GM23338 (cell line): ENCODE measurements at regions not wholly inside any gene's neighbourhood (a gene's known extent, or its start where the extent isn't known, plus 50 kb on each side); places are given as distances from the start of the nearest gene placed in this dataset.

ENCODE experiments used
- ATAC-seq: fragments of 200-7000 bp; cut with Tn5 transposase; 3 replicates; pipeline ENCODE4 v1.9.1; 2020
- DNase-seq: peaks from one replicate; pipeline ENCODE4 v3.0.0-alpha.2; 2015; ENCODE audit warnings: low spot score
- H2AFZ ChIP-seq: fragments of 200-600 bp; sonication (generic); 2 replicates; pipeline ENCODE4 v1.8.0; 2016; ENCODE audit warnings: antibody characterized with exemption, mild to moderate bottlenecking, moderate library complexity
- H3F3A ChIP-seq: fragments of 200-600 bp; sonication (generic); replicated peaks from 2 replicates; pipeline ENCODE4 v1.8.0; 2017; ENCODE audit warnings: antibody characterized with exemption, mixed run types, low read depth
- H3K27ac ChIP-seq: fragments of 200-600 bp; sonication (generic); 2 replicates; pipeline ENCODE4 v1.6.1; 2016; ENCODE audit warnings: low read depth
- H3K27me3 ChIP-seq: fragments of 200-600 bp; sonication (generic); 2 replicates; pipeline ENCODE4 v1.8.0; 2016; ENCODE audit warnings: mild to moderate bottlenecking, mixed run types, moderate library complexity; ENCODE audit not compliant: insufficient read depth
- H3K36me3 ChIP-seq: fragments of 200-600 bp; sonication (generic); 2 replicates; pipeline ENCODE4 v1.8.0; 2016; ENCODE audit warnings: mild to moderate bottlenecking; ENCODE audit not compliant: insufficient read depth
- H3K4me1 ChIP-seq: fragments of 200-600 bp; sonication (generic); 2 replicates; pipeline ENCODE4 v1.8.0; 2016; ENCODE audit warnings: mild to moderate bottlenecking, moderate library complexity; ENCODE audit not compliant: insufficient read depth
- H3K4me2 ChIP-seq: fragments of 200-600 bp; sonication (generic); 2 replicates; pipeline ENCODE4 v1.7.1; 2017; ENCODE audit warnings: mixed run types
- H3K4me3 ChIP-seq: fragments of 200-600 bp; sonication (generic); 2 replicates; pipeline ENCODE4 v1.6.1; 2016; ENCODE audit warnings: mixed run types
- H3K79me2 ChIP-seq: fragments of 200-600 bp; sonication (generic); replicated peaks from 2 replicates; pipeline ENCODE4 v1.8.0; 2017; ENCODE audit warnings: mild to moderate bottlenecking; ENCODE audit not compliant: insufficient read depth
- H3K9me2 ChIP-seq: fragments of 200-600 bp; sonication (generic); 2 replicates; pipeline ENCODE4 v1.8.0; 2017; ENCODE audit not compliant: insufficient read depth
- H4K20me1 ChIP-seq: fragments of 200-600 bp; sonication (generic); replicated peaks from 2 replicates; pipeline ENCODE4 v1.8.0; 2017; ENCODE audit warnings: mild to moderate bottlenecking; ENCODE audit not compliant: insufficient read depth
- H3K27ac Mint-ChIP-seq: 2 replicates; pipeline ENCODE4 v1.8.0; 2020; ENCODE audit warnings: inconsistent platforms, mild to moderate bottlenecking, moderate library complexity, mixed read lengths
- H3K27me3 Mint-ChIP-seq: 3 replicates; pipeline ENCODE4 v1.8.0; 2022; ENCODE audit warnings: low read depth, mild to moderate bottlenecking, moderate library complexity, mixed read lengths, inconsistent platforms; ENCODE audit not compliant: insufficient read depth, poor library complexity
- H3K36me3 Mint-ChIP-seq: 3 replicates; pipeline ENCODE4 v1.8.0; 2021; ENCODE audit warnings: low read depth, mild to moderate bottlenecking, inconsistent platforms, moderate library complexity, mixed read lengths
- H3K4me1 Mint-ChIP-seq: 3 replicates; pipeline ENCODE4 v1.8.0; 2020; ENCODE audit warnings: mild to moderate bottlenecking, inconsistent platforms, mixed read lengths
- H3K4me3 Mint-ChIP-seq: 3 replicates; pipeline ENCODE4 v1.8.0; 2021; ENCODE audit warnings: moderate library complexity, mild to moderate bottlenecking, inconsistent platforms, mixed read lengths
- H3K9me3 Mint-ChIP-seq: 3 replicates; pipeline ENCODE4 v1.8.0; 2020; ENCODE audit warnings: moderate library complexity, mild to moderate bottlenecking, inconsistent platforms, mixed read lengths
- CREB1 ChIP-seq: fragments of 250-450 bp; sonication (Bioruptor Pico); IDR thresholded peaks from 2 replicates; pipeline ENCODE4 v1.5.0; 2020; ENCODE audit warnings: low read depth, mild to moderate bottlenecking, moderate library complexity
- EZH2 ChIP-seq: fragments of 200-600 bp; sonication (generic); IDR thresholded peaks from one replicate; pipeline ENCODE4 v1.8.0; 2017; ENCODE audit warnings: antibody characterized with exemption, mild to moderate bottlenecking, low read depth; ENCODE audit not compliant: unreplicated experiment
- JUNB ChIP-seq: IDR thresholded peaks from one replicate; pipeline ENCODE4 v1.6.1; 2016; ENCODE audit warnings: antibody characterized with exemption; ENCODE audit not compliant: unreplicated experiment
- NANOG ChIP-seq: IDR thresholded peaks from 2 replicates; pipeline ENCODE4 v1.6.1; 2016; ENCODE audit warnings: antibody characterized with exemption, borderline replicate concordance
- POLR2AphosphoS5 ChIP-seq: IDR thresholded peaks from 2 replicates; pipeline ENCODE4 v1.6.1; 2016; ENCODE audit warnings: antibody characterized with exemption, low read depth
- STAT1 ChIP-seq: IDR thresholded peaks from one replicate; pipeline ENCODE4 v1.6.1; 2016; ENCODE audit warnings: antibody characterized with exemption; ENCODE audit not compliant: unreplicated experiment
- ZNF114 ChIP-seq: fragments of 250-450 bp; sonication (Bioruptor Pico); IDR thresholded peaks from 2 replicates; pipeline ENCODE4 v1.5.0; 2020; ENCODE audit warnings: mild to moderate bottlenecking, moderate library complexity
- ZNF331 ChIP-seq: fragments of 250-450 bp; sonication (Bioruptor Pico); IDR thresholded peaks from 2 replicates; pipeline ENCODE4 v1.5.0; 2020; ENCODE audit warnings: low read depth, mild to moderate bottlenecking, moderate library complexity
- TF ChIP-seq, protein P1 (sequence below), 2 experiments: fragments of 200-600 bp in 1 of 2; sonication (generic) in 1 of 2; conservative IDR thresholded peaks; 2 replicates each; pipeline versions ENCODE4 v1.5.1 to v1.6.1; 2016 to 2017; ENCODE audit warnings: antibody characterized with exemption in 2 of 2, low read depth in 2 of 2, mild to moderate bottlenecking in 2 of 2, moderate library complexity in 1 of 2
- TF ChIP-seq, protein P2 (sequence below): IDR thresholded peaks from 2 replicates; pipeline ENCODE4 v1.6.1; 2016; ENCODE audit warnings: antibody characterized with exemption
- TF ChIP-seq, protein P3 (sequence below): fragments of 250-450 bp; sonication (Bioruptor Pico); IDR thresholded peaks from 2 replicates; pipeline ENCODE4 v1.5.0; 2020; ENCODE audit warnings: mild to moderate bottlenecking, moderate library complexity

DNA sequence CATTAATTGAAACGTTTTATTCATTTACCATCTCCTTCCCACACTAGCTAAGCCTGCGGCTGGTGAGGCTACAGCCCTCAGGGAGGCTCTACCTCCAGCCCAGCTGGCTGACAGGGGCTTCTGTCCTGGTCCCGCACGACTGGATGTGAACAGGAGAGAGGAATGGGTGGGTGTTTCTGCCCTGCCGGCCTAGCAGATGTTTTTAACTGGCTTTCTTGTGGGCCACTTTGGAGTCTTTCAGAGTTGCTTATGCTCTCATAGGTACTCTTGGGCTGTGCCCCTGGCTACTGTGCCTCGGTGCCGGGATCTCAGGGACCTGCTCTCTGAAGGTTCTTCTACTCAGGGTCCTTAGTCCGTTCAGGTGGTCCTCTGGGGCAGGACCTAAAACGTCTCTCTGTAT is 184.3 kb upstream of the TWIST2 start:
- H4K20me1 ChIP-seq, result no peaks in the 10 kb centered on the region
- H3K4me1 Mint-ChIP-seq, result no peaks in the 10 kb centered on the region; the same call in 2 of the 3 replicates
- no peak overlapping the region for H3K27ac ChIP-seq
- H3K4me1 ChIP-seq, result no peaks in the 10 kb centered on the region
- H3K9me2 ChIP-seq, result peaks cover 5% of the 10 kb centered on the region; the same call in 1 of the 2 replicates
- DNase-seq (no peak), ATAC-seq (no peak)
- no peak overlapping the region for H3K4me2 ChIP-seq
- H3K36me3 ChIP-seq, result no peaks in the 10 kb centered on the region
- H3K9me3 Mint-ChIP-seq, result peaks cover 8% of the 10 kb centered on the region; the same call in 2 of the 3 replicates
- no peak overlapping the region for H2AFZ ChIP-seq
- TF ChIP-seq EZH2 (no peak), STAT1 (no peak)
- H3K4me3 Mint-ChIP-seq, result no peak overlapping the region
- no peaks in the 10 kb centered on the region for H3K27me3 ChIP-seq
- H3F3A ChIP-seq, result no peaks in the 10 kb centered on the region
- H3K27ac Mint-ChIP-seq, result no peak overlapping the region
- H3K36me3 Mint-ChIP-seq, result no peaks in the 10 kb centered on the region
- H3K27me3 Mint-ChIP-seq, result peaks cover 6% of the 10 kb centered on the region
- H3K4me3 ChIP-seq, result no peak overlapping the region
- H3K79me2 ChIP-seq, result no peaks in the 10 kb centered on the region

DNA sequence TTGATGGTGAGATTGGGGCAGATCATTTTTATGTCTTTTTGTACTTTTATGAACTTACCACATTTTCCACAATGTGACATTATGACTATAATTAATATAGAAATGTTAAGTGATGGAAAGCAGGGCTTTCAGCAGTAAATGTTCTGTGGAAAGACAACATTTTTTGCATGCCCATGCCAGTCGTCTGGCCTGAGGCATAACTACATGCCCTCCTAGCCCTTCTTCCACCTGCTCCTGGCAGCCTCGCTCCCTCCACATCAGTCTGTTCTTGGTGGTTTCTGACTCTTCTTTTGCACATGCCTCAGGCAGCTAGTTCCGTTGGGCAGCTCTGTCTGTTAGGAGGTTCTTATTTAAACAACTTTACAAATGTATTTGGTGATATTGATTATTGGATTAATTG is 182.0 kb upstream of the TWIST2 start:
- H3K4me2 ChIP-seq, result no peak overlapping the region
- no peaks in the 10 kb centered on the region for H3F3A ChIP-seq
- no peaks in the 10 kb centered on the region for H3K4me1 ChIP-seq
- Mint-ChIP-seq H3K9me3 (peaks cover 3% of the 10 kb centered on the region; the same call in 2 of the 3 replicates), H3K4me3 (no peak overlapping the region), H3K4me1 (no peaks in the 10 kb centered on the region; the same call in 2 of the 3 replicates), H3K36me3 (no peaks in the 10 kb centered on the region), H3K27me3 (no peaks in the 10 kb centered on the region), H3K27ac (no peak overlapping the region)
- ATAC-seq, result no peak
- H3K9me2 ChIP-seq, result no peaks in the 10 kb centered on the region
- H3K36me3 ChIP-seq, result peaks cover 3% of the 10 kb centered on the region; the same call in 1 of the 2 replicates
- no peaks in the 10 kb centered on the region for H3K27me3 ChIP-seq
- H4K20me1 ChIP-seq, result no peaks in the 10 kb centered on the region
- H3K27ac ChIP-seq, result no peak overlapping the region
- no peak overlapping the region for H3K4me3 ChIP-seq
- no peak overlapping the region for H2AFZ ChIP-seq
- no peak for DNase-seq
- no peaks in the 10 kb centered on the region for H3K79me2 ChIP-seq
- no peak for TF ChIP-seq EZH2
- no peak for TF ChIP-seq POLR2AphosphoS5
- no peak for TF ChIP-seq ZNF114 (CRISPR knock-in tag)
- no peak for TF ChIP-seq STAT1
- no peak for TF ChIP-seq JUNB
- no peak for TF ChIP-seq NANOG
- TF ChIP-seq CREB1 (CRISPR knock-in tag), result no peak
- no peak for TF ChIP-seq ZNF331 (CRISPR knock-in tag)
- TF ChIP-seq, protein P1, sequence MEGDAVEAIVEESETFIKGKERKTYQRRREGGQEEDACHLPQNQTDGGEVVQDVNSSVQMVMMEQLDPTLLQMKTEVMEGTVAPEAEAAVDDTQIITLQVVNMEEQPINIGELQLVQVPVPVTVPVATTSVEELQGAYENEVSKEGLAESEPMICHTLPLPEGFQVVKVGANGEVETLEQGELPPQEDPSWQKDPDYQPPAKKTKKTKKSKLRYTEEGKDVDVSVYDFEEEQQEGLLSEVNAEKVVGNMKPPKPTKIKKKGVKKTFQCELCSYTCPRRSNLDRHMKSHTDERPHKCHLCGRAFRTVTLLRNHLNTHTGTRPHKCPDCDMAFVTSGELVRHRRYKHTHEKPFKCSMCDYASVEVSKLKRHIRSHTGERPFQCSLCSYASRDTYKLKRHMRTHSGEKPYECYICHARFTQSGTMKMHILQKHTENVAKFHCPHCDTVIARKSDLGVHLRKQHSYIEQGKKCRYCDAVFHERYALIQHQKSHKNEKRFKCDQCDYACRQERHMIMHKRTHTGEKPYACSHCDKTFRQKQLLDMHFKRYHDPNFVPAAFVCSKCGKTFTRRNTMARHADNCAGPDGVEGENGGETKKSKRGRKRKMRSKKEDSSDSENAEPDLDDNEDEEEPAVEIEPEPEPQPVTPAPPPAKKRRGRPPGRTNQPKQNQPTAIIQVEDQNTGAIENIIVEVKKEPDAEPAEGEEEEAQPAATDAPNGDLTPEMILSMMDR (conservative IDR thresholded peaks at IDR 0.05; ENCODE audit: low read depth in 2 of 2), result no peak
- TF ChIP-seq, protein P2, sequence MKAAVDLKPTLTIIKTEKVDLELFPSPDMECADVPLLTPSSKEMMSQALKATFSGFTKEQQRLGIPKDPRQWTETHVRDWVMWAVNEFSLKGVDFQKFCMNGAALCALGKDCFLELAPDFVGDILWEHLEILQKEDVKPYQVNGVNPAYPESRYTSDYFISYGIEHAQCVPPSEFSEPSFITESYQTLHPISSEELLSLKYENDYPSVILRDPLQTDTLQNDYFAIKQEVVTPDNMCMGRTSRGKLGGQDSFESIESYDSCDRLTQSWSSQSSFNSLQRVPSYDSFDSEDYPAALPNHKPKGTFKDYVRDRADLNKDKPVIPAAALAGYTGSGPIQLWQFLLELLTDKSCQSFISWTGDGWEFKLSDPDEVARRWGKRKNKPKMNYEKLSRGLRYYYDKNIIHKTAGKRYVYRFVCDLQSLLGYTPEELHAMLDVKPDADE, result no peak
- TF ChIP-seq, protein P3, sequence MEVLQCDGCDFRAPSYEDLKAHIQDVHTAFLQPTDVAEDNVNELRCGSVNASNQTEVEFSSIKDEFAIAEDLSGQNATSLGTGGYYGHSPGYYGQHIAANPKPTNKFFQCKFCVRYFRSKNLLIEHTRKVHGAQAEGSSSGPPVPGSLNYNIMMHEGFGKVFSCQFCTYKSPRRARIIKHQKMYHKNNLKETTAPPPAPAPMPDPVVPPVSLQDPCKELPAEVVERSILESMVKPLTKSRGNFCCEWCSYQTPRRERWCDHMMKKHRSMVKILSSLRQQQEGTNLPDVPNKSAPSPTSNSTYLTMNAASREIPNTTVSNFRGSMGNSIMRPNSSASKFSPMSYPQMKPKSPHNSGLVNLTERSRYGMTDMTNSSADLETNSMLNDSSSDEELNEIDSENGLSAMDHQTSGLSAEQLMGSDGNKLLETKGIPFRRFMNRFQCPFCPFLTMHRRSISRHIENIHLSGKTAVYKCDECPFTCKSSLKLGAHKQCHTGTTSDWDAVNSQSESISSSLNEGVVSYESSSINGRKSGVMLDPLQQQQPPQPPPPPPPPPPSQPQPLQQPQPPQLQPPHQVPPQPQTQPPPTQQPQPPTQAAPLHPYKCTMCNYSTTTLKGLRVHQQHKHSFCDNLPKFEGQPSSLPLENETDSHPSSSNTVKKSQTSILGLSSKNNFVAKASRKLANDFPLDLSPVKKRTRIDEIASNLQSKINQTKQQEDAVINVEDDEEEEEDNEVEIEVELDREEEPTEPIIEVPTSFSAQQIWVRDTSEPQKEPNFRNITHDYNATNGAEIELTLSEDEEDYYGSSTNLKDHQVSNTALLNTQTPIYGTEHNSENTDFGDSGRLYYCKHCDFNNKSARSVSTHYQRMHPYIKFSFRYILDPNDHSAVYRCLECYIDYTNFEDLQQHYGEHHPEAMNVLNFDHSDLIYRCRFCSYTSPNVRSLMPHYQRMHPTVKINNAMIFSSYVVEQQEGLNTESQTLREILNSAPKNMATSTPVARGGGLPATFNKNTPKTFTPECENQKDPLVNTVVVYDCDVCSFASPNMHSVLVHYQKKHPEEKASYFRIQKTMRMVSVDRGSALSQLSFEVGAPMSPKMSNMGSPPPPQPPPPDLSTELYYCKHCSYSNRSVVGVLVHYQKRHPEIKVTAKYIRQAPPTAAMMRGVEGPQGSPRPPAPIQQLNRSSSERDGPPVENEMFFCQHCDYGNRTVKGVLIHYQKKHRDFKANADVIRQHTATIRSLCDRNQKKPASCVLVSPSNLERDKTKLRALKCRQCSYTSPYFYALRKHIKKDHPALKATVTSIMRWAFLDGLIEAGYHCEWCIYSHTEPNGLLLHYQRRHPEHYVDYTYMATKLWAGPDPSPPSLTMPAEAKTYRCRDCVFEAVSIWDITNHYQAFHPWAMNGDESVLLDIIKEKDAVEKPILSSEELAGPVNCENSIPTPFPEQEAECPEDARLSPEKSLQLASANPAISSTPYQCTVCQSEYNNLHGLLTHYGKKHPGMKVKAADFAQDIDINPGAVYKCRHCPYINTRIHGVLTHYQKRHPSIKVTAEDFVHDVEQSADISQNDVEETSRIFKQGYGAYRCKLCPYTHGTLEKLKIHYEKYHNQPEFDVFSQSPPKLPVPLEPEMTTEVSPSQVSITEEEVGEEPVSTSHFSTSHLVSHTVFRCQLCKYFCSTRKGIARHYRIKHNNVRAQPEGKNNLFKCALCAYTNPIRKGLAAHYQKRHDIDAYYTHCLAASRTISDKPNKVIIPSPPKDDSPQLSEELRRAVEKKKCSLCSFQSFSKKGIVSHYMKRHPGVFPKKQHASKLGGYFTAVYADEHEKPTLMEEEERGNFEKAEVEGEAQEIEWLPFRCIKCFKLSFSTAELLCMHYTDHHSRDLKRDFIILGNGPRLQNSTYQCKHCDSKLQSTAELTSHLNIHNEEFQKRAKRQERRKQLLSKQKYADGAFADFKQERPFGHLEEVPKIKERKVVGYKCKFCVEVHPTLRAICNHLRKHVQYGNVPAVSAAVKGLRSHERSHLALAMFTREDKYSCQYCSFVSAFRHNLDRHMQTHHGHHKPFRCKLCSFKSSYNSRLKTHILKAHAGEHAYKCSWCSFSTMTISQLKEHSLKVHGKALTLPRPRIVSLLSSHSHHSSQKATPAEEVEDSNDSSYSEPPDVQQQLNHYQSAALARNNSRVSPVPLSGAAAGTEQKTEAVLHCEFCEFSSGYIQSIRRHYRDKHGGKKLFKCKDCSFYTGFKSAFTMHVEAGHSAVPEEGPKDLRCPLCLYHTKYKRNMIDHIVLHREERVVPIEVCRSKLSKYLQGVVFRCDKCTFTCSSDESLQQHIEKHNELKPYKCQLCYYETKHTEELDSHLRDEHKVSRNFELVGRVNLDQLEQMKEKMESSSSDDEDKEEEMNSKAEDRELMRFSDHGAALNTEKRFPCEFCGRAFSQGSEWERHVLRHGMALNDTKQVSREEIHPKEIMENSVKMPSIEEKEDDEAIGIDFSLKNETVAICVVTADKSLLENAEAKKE (CRISPR knock-in tag), result no peak
